ENCODE measurements at regions not wholly inside any gene's neighbourhood (a gene's known extent, or its start where the extent isn't known, plus 50 kb on each side); places are given as distances from the start of the nearest gene placed in this dataset.

GRCh38 chr7:17129218-17129617 lies 169.2 kb upstream of the AHR start:
- TF ChIP-seq CTCF (IDR thresholded peaks at IDR 0.05; ENCODE audit: extremely low read depth, missing control alignments): no peak
- no peak for DNase-seq (ENCODE audit: low spot score)

GRCh38 chr7:17130281-17131059 lies 168.0 kb upstream of the AHR start:
- no peak for TF ChIP-seq CTCF (IDR thresholded peaks at IDR 0.05; ENCODE audit: extremely low read depth, missing control alignments)
- DNase-seq (ENCODE audit: low spot score): no peak

GRCh38 chr7:17131060-17131345 lies 167.4 kb upstream of the AHR start:
- DNase-seq (ENCODE audit: low spot score): no peak
- no peak for TF ChIP-seq CTCF (IDR thresholded peaks at IDR 0.05; ENCODE audit: extremely low read depth, missing control alignments)

- DNase-seq (ENCODE audit: low spot score): no peak
Observed at GRCh38 chr7:17131983-17132655, 166.3 kb upstream of the AHR start.

GRCh38 chr7:17132726-17133125 lies 165.7 kb upstream of the AHR start:
- no peak for TF ChIP-seq CTCF (IDR thresholded peaks at IDR 0.05; ENCODE audit: extremely low read depth, missing control alignments)
- DNase-seq (ENCODE audit: low spot score): no peak

More at GRCh38 chr7:17131983-17132655, 166.3 kb upstream of the AHR start:
- TF ChIP-seq CTCF (IDR thresholded peaks at IDR 0.05; ENCODE audit: extremely low read depth, missing control alignments): no peak

- DNase-seq (ENCODE audit: low spot score): no peak
- TF ChIP-seq CTCF (IDR thresholded peaks at IDR 0.05; ENCODE audit: extremely low read depth, missing control alignments): no peak
Observed at GRCh38 chr7:17133977-17134376, 164.5 kb upstream of the AHR start.

GRCh38 chr7:17134786-17135185 lies 163.7 kb upstream of the AHR start:
- no peak for TF ChIP-seq CTCF (IDR thresholded peaks at IDR 0.05; ENCODE audit: extremely low read depth, missing control alignments)

More at GRCh38 chr7:17134786-17135185, 163.7 kb upstream of the AHR start:
- peak; percentile 17 for DNase-seq (ENCODE audit: low spot score)

Data from GM20000 (cell line).